NK-92 (cell line): ENCODE measurements at regions not wholly inside any gene's neighbourhood (a gene's known extent, or its start where the extent isn't known, plus 50 kb on each side); places are given as distances from the start of the nearest gene placed in this dataset.

Source experiments
- DNase-seq: peaks from one replicate; lab custom pipeline; 2025; ENCODE audit not compliant: unreplicated experiment; lab: John Stamatoyannopoulos, UW

DNA sequence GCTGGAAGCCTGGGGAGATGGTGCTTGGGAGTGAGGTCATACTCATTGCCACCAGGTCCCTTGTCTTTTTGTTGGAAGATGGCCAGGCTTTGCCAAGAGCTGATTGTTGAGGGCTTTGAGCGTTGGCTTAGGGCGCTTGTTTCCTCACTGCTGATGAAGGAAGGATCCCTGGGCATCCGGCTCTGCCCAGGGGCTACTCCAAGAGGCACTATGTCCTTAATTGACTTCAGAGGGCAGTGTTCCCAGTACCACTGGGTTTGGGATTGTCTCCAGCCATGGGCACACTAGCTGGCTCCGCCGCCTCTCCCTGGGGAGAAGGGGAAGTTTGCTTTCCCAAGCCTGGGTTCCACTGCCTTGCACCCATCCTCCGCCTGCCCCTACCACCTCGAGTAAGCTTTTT lies 57.2 kb upstream of the RGMA start:
- no peak for DNase-seq

DNA sequence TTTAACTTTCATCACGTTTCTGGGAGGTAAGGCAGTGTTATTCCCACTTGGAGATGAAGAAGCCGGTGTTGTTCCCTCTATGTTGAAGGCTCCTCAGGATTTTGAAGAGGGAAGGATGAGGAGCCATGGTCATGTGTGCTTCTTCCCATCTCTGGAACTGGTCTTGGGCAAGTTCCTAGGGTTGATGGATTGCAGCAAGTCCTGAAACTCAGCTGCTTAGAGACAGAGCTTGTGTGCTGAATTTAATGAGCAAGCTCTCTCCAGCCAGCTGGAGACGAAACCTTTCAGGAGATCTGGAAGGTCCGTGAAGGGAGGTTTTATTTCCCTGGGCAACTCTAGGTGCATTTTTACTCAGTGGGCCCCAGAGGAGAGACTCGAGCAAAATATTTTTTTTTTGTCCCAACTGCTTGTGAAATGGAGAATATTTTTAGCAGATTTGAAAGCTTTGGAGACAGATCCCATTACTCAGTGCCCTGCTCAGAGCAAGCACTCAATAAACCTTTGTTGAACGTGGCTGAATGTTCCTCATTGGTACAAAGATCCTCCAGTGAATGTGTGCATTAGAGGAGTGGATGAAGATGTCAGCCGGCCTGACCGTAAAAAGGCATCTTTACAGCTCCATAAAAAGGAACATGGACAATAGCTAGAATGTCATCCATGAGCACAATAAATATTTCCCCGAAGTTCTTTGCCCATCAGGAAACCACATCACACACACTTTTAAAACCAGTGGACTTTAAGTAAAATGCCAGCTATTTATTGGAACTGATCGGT lies 55.6 kb upstream of the RGMA start:
- DNase-seq: no peak

DNA sequence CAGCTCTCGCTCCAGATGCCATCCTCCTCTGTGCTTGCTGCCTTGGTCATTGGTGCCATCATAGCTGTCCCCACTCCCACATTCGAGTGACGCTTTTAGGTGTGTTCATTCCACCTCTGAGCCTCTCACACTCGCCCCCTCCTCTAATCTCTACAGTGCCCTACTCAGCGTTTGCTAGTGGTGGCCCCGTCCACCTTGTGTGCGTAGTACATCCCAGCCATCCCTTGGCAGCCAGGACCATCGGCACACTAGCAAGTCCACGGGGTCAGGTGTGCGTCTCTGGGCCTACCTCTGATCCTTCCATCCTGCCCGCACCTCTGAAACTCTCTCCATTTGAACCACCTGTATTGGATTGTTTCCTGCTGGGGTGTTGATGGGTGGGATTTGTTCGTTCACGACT lies 54.2 kb upstream of the RGMA start:
- no peak for DNase-seq

DNA sequence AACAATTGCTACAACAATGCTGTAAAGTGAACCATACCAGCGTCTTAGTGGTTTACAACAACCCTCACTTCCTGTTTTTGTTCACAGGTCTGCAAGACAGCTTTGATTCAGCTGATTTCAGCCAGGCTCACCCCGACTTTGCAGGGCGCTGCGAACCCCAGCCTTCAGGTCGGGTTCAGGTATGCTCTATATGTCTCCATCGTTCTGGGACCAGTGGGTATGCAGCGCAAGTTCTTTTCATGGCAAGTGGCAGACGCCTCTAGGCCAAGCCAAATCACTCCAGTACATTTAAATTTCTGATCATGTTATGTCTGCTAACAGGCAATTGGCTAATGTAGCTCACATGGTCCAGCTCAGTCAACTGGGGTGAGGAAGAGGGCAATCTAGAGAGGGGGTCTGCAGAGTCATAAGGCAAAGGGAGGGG lies 52.4 kb upstream of the RGMA start:
- DNase-seq: no peak

DNA sequence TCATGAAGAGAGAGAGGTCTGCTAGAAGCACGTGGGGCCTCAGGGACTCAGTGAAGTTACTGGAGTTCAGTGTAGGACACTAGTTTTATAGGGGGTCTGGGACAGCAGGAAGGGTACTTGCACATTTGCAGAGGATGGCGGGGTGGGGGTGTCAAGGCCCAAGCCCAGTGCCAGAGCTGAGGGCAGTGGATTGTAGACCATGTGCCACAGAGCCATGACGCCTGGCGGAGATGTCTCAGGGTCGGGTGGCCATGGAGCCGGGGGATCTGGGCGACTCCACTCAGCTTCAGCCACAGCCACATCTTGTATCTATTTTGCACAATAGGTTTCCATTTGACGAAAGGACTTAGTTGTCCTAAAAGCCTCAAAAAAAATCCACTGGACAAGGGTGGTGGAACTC lies 50.4 kb upstream of the RGMA start:
- DNase-seq: no peak

DNA sequence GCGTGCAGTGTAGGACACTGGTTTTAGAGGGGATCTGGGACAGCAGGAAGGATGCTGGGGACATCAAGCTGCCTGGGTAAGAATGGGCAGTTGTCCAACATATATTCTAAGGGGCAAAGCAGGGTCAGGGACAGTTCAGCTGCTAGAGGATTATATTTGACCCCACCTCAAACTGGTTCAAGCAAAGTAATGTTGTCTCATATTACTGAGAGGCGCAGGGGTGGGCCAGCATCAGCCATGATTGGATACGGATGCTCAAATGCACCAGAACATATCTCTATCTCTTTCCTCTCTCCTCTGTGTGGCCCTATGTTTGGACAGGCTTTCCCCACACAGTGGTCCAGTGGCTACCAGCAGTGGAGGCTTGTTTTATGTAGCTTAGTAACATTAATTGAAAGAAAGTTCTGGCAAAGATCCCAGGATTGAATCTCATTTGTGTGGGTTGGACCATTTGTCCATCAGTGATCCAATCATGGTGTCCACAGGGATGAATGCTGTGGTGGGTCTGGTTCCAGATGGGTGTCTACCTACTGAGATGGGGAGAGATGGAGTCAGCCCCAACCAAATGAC lies 49.8 kb upstream of the RGMA start:
- no peak for DNase-seq
